Mammary epithelial cell (primary cell): ENCODE measurements at regions not wholly inside any gene's neighbourhood (a gene's known extent, or its start where the extent isn't known, plus 50 kb on each side); places are given as distances from the start of the nearest gene placed in this dataset.

Experiments
- EZH2 ChIP-seq: IDR thresholded peaks from 2 replicates; pipeline ENCODE4 v1.6.1; 2012; ENCODE audit warnings: low read length, inconsistent platforms, borderline replicate concordance
- TF ChIP-seq, protein P1 (sequence below), 2 donors: IDR thresholded peaks in 1 of 2; conservative IDR thresholded peaks in 1 of 2; 2 replicates each; pipeline ENCODE4 v1.5.1; 2011 to 2012; ENCODE audit warnings: inconsistent platforms in 2 of 2, low read length in 2 of 2, mild to moderate bottlenecking in 2 of 2, control low read depth in 1 of 2, low read depth in 1 of 2; ENCODE audit not compliant: insufficient read depth in 1 of 2; ENCODE audit errors: extremely low read depth in 1 of 2

DNA sequence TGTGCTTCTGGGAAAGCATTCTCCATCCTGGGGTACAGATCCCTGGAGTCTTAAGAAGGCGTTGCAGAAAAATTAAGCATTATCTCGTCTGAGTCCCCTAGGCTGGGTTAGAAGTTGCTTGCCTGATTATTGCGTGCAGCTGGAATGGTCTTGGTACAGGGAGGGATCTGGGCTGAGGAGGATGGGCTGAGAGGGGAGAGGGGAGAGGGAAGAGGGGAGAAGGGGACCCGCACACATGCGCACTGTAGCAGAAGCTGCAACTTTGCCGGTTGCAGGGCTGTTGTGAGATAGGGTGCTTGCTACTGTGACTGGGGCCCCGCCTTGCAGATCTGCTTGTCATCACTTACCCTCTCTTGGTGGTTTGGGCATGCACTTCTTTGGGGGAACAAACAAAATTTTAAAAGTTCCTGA, 316.8 kb downstream of the DLEU7 start:
- TF ChIP-seq, protein P1, sequence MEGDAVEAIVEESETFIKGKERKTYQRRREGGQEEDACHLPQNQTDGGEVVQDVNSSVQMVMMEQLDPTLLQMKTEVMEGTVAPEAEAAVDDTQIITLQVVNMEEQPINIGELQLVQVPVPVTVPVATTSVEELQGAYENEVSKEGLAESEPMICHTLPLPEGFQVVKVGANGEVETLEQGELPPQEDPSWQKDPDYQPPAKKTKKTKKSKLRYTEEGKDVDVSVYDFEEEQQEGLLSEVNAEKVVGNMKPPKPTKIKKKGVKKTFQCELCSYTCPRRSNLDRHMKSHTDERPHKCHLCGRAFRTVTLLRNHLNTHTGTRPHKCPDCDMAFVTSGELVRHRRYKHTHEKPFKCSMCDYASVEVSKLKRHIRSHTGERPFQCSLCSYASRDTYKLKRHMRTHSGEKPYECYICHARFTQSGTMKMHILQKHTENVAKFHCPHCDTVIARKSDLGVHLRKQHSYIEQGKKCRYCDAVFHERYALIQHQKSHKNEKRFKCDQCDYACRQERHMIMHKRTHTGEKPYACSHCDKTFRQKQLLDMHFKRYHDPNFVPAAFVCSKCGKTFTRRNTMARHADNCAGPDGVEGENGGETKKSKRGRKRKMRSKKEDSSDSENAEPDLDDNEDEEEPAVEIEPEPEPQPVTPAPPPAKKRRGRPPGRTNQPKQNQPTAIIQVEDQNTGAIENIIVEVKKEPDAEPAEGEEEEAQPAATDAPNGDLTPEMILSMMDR (conservative IDR thresholded peaks at IDR 0.05 in 1 of 2, IDR thresholded peaks at IDR 0.05 in 1 of 2; ENCODE audit: extremely low read depth in 1 of 2, insufficient read depth in 1 of 2, low read depth in 1 of 2, low read length in 2 of 2) = no peak
- TF ChIP-seq EZH2 = no peak
